Keratinocyte (primary cell): ENCODE measurements at regions not wholly inside any gene's neighbourhood (a gene's known extent, or its start where the extent isn't known, plus 50 kb on each side); places are given as distances from the start of the nearest gene placed in this dataset.

Source experiments
- DNase-seq: peaks from one replicate; pipeline ENCODE4 v3.0.0-alpha.2; 2011; ENCODE audit warnings: low read depth, missing footprints, low spot score
- FAIRE-seq: peaks from 2 replicates; lab custom pipeline; 2011; peaks lifted over from hg19 to GRCh38; lab: Jason Lieb, UNC
- H2AFZ ChIP-seq: 2 replicates; pipeline ENCODE4 v1.6.0; 2012; ENCODE audit warnings: low read length, control low read depth, inconsistent platforms; ENCODE audit not compliant: control insufficient read depth
- H3K27ac ChIP-seq: 2 replicates; pipeline ENCODE4 v1.5.1; 2011; ENCODE audit warnings: low read length; ENCODE audit not compliant: control insufficient read depth, insufficient read depth
- H3K27me3 ChIP-seq: 3 replicates; pipeline ENCODE4 v1.6.0; 2011; ENCODE audit warnings: low read length; ENCODE audit not compliant: control insufficient read depth, insufficient read depth; ENCODE audit errors: extremely low read depth
- H3K36me3 ChIP-seq, 2 experiments: 2 replicates in 1 of 2; 3 replicates in 1 of 2; pipeline ENCODE4 v1.5.1; 2011; ENCODE audit warnings: low read length in 2 of 2, mild to moderate bottlenecking in 1 of 2; ENCODE audit not compliant: control insufficient read depth in 2 of 2, insufficient read depth in 2 of 2; ENCODE audit errors: extremely low read depth in 1 of 2
- H3K4me1 ChIP-seq: 3 replicates; pipeline ENCODE4 v1.5.1; 2011; ENCODE audit warnings: low read length; ENCODE audit not compliant: control insufficient read depth, insufficient read depth; ENCODE audit errors: extremely low read depth
- H3K4me2 ChIP-seq: 3 replicates; pipeline ENCODE4 v1.6.0; 2011; ENCODE audit warnings: low read depth, low read length; ENCODE audit not compliant: control insufficient read depth, insufficient read depth; ENCODE audit errors: extremely low read depth
- H3K4me3 ChIP-seq, 3 experiments: fragments of 200-600 bp in 1 of 3; sonication (generic) in 1 of 3; 2 replicates in 2 of 3; 3 replicates in 1 of 3; pipeline ENCODE4 v1.5.1; 2011 to 2016; ENCODE audit warnings: low read length in 3 of 3, mild to moderate bottlenecking in 3 of 3, control low read depth in 2 of 3, inconsistent platforms in 1 of 3, low read depth in 1 of 3, mixed read lengths in 1 of 3, mixed run types in 1 of 3, moderate library complexity in 1 of 3; ENCODE audit not compliant: control insufficient read depth in 2 of 3, insufficient read depth in 2 of 3; ENCODE audit errors: extremely low read depth in 1 of 3
- H3K79me2 ChIP-seq: 2 replicates; pipeline ENCODE4 v1.6.0; 2012; ENCODE audit warnings: low read length; ENCODE audit not compliant: control insufficient read depth, insufficient read depth
- H3K9ac ChIP-seq: 3 replicates; pipeline ENCODE4 v1.6.0; 2011; ENCODE audit warnings: low read length; ENCODE audit not compliant: control insufficient read depth, insufficient read depth; ENCODE audit errors: extremely low read depth
- H3K9me1 ChIP-seq: 3 replicates; pipeline ENCODE4 v1.6.0; 2011; ENCODE audit warnings: low read length; ENCODE audit not compliant: control insufficient read depth, insufficient read depth; ENCODE audit errors: extremely low read depth
- H3K9me3 ChIP-seq: 2 replicates; pipeline ENCODE4 v1.5.1; 2012; ENCODE audit warnings: low read depth, low read length; ENCODE audit not compliant: control insufficient read depth
- H4K20me1 ChIP-seq: 3 replicates; pipeline ENCODE4 v1.6.0; 2011; ENCODE audit warnings: low read length; ENCODE audit not compliant: control insufficient read depth, insufficient read depth; ENCODE audit errors: extremely low read depth
- EZH2 ChIP-seq: IDR thresholded peaks from one replicate; pipeline ENCODE4 v1.6.1; 2012; ENCODE audit warnings: inconsistent platforms, mild to moderate bottlenecking, low read length, moderate library complexity
- dilution Hi-C: fragments of 300-500 bp; cut with MboI; formaldehyde crosslinking; loops from one replicate; pipeline ENCODE4 v1.7.0; 2020; ENCODE audit warnings: low sequenced_read_pairs; ENCODE audit not compliant: extremely low pct_ligation_motif_present
- TF ChIP-seq, protein P1 (sequence below), 3 experiments: IDR thresholded peaks in 1 of 3; conservative IDR thresholded peaks in 1 of 3; optimal IDR thresholded peaks in 1 of 3; 2 replicates in 2 of 3; 3 replicates in 1 of 3; pipeline versions ENCODE3 to v1.5.1; 2011; ENCODE audit warnings: low read length in 3 of 3, mild to moderate bottlenecking in 3 of 3, moderate library complexity in 2 of 3, control low read depth in 1 of 3, inconsistent platforms in 1 of 3; ENCODE audit not compliant: insufficient read depth in 2 of 3; ENCODE audit errors: extremely low read depth in 1 of 3

DNA sequence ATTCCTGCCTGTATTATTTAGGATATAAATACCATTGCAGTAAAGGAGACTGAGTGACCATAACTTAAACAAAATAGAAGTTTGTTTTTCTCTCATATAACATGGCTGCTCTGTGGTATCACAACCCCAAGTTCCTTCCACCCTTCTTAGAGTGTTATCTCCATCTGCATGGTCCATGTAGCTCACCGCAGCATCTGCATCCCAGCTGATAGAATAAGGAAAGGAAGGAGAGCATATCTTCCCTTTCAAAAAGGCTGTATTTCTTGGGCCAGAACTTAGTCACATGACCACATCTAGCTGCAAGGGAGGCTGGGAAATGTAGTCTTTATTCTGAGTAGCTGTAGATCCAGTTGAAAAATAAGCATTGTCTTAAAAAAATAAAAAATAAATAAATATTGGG is 184.8 kb upstream of the NUDT4 start:
- no peak overlapping the region for H3K4me3 ChIP-seq
- H3K9me3 ChIP-seq: no peaks in the 10 kb centered on the region
- H3K4me2 ChIP-seq: no peak overlapping the region
- H3K36me3 ChIP-seq: no peaks in the 10 kb centered on the region
- FAIRE-seq (no peak), DNase-seq (no peak)
- peaks cover 3% of the 10 kb centered on the region for H3K27me3 ChIP-seq
- H3K79me2 ChIP-seq: no peaks in the 10 kb centered on the region
- no peak overlapping the region for H2AFZ ChIP-seq
- H4K20me1 ChIP-seq: no peaks in the 10 kb centered on the region
- H3K4me1 ChIP-seq: no peaks in the 10 kb centered on the region
- dilution Hi-C loops: no loop called here
- no peaks in the 10 kb centered on the region for H3K9me1 ChIP-seq
- no peak overlapping the region for H3K27ac ChIP-seq
- no peak overlapping the region for H3K9ac ChIP-seq
- no peak for TF ChIP-seq EZH2
- TF ChIP-seq, protein P1, sequence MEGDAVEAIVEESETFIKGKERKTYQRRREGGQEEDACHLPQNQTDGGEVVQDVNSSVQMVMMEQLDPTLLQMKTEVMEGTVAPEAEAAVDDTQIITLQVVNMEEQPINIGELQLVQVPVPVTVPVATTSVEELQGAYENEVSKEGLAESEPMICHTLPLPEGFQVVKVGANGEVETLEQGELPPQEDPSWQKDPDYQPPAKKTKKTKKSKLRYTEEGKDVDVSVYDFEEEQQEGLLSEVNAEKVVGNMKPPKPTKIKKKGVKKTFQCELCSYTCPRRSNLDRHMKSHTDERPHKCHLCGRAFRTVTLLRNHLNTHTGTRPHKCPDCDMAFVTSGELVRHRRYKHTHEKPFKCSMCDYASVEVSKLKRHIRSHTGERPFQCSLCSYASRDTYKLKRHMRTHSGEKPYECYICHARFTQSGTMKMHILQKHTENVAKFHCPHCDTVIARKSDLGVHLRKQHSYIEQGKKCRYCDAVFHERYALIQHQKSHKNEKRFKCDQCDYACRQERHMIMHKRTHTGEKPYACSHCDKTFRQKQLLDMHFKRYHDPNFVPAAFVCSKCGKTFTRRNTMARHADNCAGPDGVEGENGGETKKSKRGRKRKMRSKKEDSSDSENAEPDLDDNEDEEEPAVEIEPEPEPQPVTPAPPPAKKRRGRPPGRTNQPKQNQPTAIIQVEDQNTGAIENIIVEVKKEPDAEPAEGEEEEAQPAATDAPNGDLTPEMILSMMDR (optimal IDR thresholded peaks at IDR 0.05 in 1 of 3, IDR thresholded peaks at IDR 0.05 in 1 of 3, conservative IDR thresholded peaks at IDR 0.05 in 1 of 3; ENCODE audit: extremely low read depth in 1 of 3, insufficient read depth in 2 of 3, low read length in 3 of 3): no peak

GRCh38 chr12:93195511-93195910 is 182.2 kb upstream of the NUDT4 start:
- H3K9ac ChIP-seq: no peak overlapping the region
- H2AFZ ChIP-seq: no peak overlapping the region
- no peaks in the 10 kb centered on the region for H3K9me3 ChIP-seq
- dilution Hi-C loops: no loop called here
- H3K27ac ChIP-seq: no peak overlapping the region
- no peaks in the 10 kb centered on the region for H3K4me1 ChIP-seq
- TF ChIP-seq, protein P1 (optimal IDR thresholded peaks at IDR 0.05 in 1 of 3, IDR thresholded peaks at IDR 0.05 in 1 of 3, conservative IDR thresholded peaks at IDR 0.05 in 1 of 3; ENCODE audit: extremely low read depth in 1 of 3, insufficient read depth in 2 of 3, low read length in 3 of 3): no peak
- no peak for TF ChIP-seq EZH2
- H3K79me2 ChIP-seq: no peaks in the 10 kb centered on the region
- H3K36me3 ChIP-seq: no peaks in the 10 kb centered on the region
- no peak overlapping the region for H3K4me2 ChIP-seq
- DNase-seq (no peak), FAIRE-seq (no peak)
- H3K27me3 ChIP-seq: peaks cover 6% of the 10 kb centered on the region
- no peak overlapping the region for H3K4me3 ChIP-seq
- no peaks in the 10 kb centered on the region for H4K20me1 ChIP-seq
- H3K9me1 ChIP-seq: no peaks in the 10 kb centered on the region
